Sigmoid colon (tissue), 6 donors: ENCODE measurements at regions not wholly inside any gene's neighbourhood (a gene's known extent, or its start where the extent isn't known, plus 50 kb on each side); places are given as distances from the start of the nearest gene placed in this dataset.

Experiments
- DNase-seq: peaks from one replicate; pipeline ENCODE4 v3.0.0-alpha.2; 2019
- H3K27ac ChIP-seq, 4 donors: fragments of 200-600 bp; sonication (generic); one replicate each; pipeline ENCODE4 v1.5.1; 2016 to 2019; ENCODE audit warnings: mild to moderate bottlenecking in 1 of 4
- H3K27me3 ChIP-seq, 3 donors: fragments of 200-600 bp; sonication (generic); one replicate each; pipeline ENCODE4 v1.5.1; 2019; ENCODE audit warnings: mild to moderate bottlenecking in 1 of 3
- H3K36me3 ChIP-seq, 4 donors: fragments of 200-600 bp; sonication (generic); one replicate each; pipeline ENCODE4 v1.5.1; 2016 to 2019
- H3K4me1 ChIP-seq, 4 donors: fragments of 200-600 bp; sonication (generic); one replicate each; pipeline ENCODE4 v1.5.1; 2017 to 2019
- H3K4me3 ChIP-seq, 4 donors: fragments of 200-600 bp; sonication (generic); one replicate each; pipeline ENCODE4 v1.5.1; 2017 to 2019; ENCODE audit warnings: mild to moderate bottlenecking in 2 of 4, moderate library complexity in 1 of 4
- H3K9me3 ChIP-seq, 4 donors: fragments of 200-600 bp in 3 of 4; sonication (generic) in 3 of 4; one replicate each; pipeline versions ENCODE4 v1.5.1 to v1.6.1; 2013 to 2019
- EP300 ChIP-seq, 4 donors: sonication (generic); formaldehyde crosslinking; IDR thresholded peaks; one replicate each; pipeline ENCODE4 v1.6.1; 2017; ENCODE audit warnings: antibody characterized with exemption in 4 of 4
- POLR2A ChIP-seq, 2 donors: fragments of 450-650 bp; IDR thresholded peaks; one replicate each; pipeline ENCODE4 v1.6.1; 2016; ENCODE audit warnings: antibody characterized with exemption in 2 of 2, mild to moderate bottlenecking in 2 of 2, moderate library complexity in 2 of 2
- POLR2AphosphoS5 ChIP-seq, 4 donors: sonication (generic); formaldehyde crosslinking; IDR thresholded peaks; one replicate each; pipeline ENCODE4 v1.6.1; 2017; ENCODE audit warnings: antibody characterized with exemption in 4 of 4
- WGBS, 2 donors: extraction: QIAGEN DNeasy Blood & Tissue Kit; methylation state at CpG; one replicate each; pipeline ENCODE4 v1.1.7; 2013; 5-methylcytosine and 5-hydroxymethylcytosine counted together
- intact Hi-C: fragments of 100-400 bp; cut with DNase I; formaldehyde crosslinking; loops from one replicate; pipeline ENCODE4 v1.15.1; 2023
- TF ChIP-seq, protein P1 (sequence below), 4 experiments: fragments of 450-650 bp in 3 of 4; fragments of 200-600 bp in 1 of 4; IDR thresholded peaks; one replicate each; pipeline ENCODE4 v1.5.1; 2016 to 2019; ENCODE audit warnings: antibody characterized with exemption in 4 of 4, mild to moderate bottlenecking in 3 of 4, moderate library complexity in 2 of 4
- donor health status: healthy with polysubstance abuse.
- donor health status: healthy.

DNA sequence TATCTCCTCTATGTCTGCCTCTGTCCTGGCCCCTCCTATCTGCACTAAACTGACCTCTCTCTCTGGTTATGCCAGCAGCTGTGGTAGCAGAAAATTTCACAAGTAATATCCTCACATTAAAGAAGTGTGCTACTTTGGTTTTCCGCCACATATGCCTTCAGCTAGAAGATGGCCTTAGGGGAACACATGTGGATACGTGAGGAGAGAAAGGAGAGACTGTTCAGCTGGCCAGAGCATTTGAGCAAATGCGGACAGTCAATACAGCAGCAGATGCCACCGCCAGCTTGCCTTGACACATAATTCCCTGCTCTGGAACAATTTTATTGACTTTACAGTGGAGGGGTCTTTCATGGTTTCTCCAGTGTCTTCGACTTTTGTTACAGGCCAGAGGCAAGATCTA, 434.6 kb downstream of the TAF11L14 start:
- Histone ChIP-seq H3K4me1 (no peaks in the 10 kb centered on the region), H3K9me3 (no peaks in the 10 kb centered on the region), H3K4me3 (no peak overlapping the region), H3K36me3 (no peaks in the 10 kb centered on the region), H3K27me3 (no peaks in the 10 kb centered on the region), H3K27ac (no peak overlapping the region)
- WGBS, 2 donors = 84% methylated on average over 5 of the region's 5 CpGs
- intact Hi-C loops = no loop called here
- DNase-seq = no peak
- TF ChIP-seq POLR2A (IDR thresholded peaks at IDR 0.05) = no peak
- no peak for TF ChIP-seq POLR2AphosphoS5 (IDR thresholded peaks at IDR 0.05)
- TF ChIP-seq EP300 (IDR thresholded peaks at IDR 0.05) = no peak

DNA sequence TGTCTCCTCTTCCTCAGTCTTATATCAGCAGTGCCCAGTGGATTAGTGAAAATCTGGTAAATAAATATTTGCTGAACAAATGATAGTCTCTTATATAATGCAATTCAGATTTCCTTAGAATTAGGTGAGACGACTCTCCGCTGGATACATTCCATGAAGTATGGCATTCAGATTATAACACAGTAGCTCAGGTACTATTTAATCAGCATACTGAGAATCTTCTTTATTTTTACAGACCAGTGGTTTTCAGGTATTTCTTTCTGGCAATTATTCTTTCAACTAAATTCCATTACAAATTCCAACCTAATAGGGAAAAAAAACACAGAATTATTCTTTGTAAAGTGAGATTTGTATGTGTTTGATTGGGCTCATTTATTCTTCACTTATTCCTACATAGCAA, 435.5 kb downstream of the TAF11L14 start:
- DNase-seq = no peak
- Histone ChIP-seq H3K27ac (no peak overlapping the region), H3K9me3 (no peaks in the 10 kb centered on the region), H3K36me3 (no peaks in the 10 kb centered on the region), H3K27me3 (no peaks in the 10 kb centered on the region), H3K4me1 (no peaks in the 10 kb centered on the region), H3K4me3 (no peak overlapping the region)
- intact Hi-C loops = no loop called here
- TF ChIP-seq, protein P1, sequence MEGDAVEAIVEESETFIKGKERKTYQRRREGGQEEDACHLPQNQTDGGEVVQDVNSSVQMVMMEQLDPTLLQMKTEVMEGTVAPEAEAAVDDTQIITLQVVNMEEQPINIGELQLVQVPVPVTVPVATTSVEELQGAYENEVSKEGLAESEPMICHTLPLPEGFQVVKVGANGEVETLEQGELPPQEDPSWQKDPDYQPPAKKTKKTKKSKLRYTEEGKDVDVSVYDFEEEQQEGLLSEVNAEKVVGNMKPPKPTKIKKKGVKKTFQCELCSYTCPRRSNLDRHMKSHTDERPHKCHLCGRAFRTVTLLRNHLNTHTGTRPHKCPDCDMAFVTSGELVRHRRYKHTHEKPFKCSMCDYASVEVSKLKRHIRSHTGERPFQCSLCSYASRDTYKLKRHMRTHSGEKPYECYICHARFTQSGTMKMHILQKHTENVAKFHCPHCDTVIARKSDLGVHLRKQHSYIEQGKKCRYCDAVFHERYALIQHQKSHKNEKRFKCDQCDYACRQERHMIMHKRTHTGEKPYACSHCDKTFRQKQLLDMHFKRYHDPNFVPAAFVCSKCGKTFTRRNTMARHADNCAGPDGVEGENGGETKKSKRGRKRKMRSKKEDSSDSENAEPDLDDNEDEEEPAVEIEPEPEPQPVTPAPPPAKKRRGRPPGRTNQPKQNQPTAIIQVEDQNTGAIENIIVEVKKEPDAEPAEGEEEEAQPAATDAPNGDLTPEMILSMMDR (IDR thresholded peaks at IDR 0.05) = no peak
- TF ChIP-seq POLR2AphosphoS5 (IDR thresholded peaks at IDR 0.05) (no peak), EP300 (IDR thresholded peaks at IDR 0.05) (no peak), POLR2A (IDR thresholded peaks at IDR 0.05) (no peak)
- WGBS, 2 donors = 91 to 95% methylated on average over 2 of the region's 2 CpGs

DNA sequence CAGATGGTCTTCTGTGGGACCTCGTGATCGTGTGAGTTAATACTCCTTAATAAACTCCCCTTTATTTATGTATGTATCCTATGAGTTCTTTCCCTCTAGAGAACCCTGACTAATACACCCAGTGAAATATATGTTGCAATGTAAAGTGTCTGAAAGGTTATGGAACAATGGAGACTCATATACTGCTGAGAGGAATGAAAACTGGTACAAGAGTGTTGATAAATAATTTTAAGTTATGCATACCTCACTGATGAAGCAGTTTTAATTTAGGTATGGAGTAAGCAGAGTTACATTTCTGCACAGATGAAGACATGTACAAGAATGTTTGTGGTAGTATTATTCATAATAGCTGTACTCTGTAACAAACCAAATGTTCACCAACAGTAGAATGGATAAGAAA, 438.3 kb downstream of the TAF11L14 start:
- TF ChIP-seq POLR2AphosphoS5 (IDR thresholded peaks at IDR 0.05) (no peak), EP300 (IDR thresholded peaks at IDR 0.05) (no peak), POLR2A (IDR thresholded peaks at IDR 0.05) (no peak)
- TF ChIP-seq, protein P1 (IDR thresholded peaks at IDR 0.05) = no peak
- Histone ChIP-seq H3K4me3 (no peak overlapping the region), H3K27me3 (no peaks in the 10 kb centered on the region), H3K9me3 (no peaks in the 10 kb centered on the region), H3K4me1 (no peaks in the 10 kb centered on the region), H3K27ac (no peak overlapping the region), H3K36me3 (no peaks in the 10 kb centered on the region)
- intact Hi-C loops = no loop called here
- 75 to 80% methylated on average over 2 of the region's 2 CpGs for WGBS, 2 donors
- DNase-seq = no peak

DNA sequence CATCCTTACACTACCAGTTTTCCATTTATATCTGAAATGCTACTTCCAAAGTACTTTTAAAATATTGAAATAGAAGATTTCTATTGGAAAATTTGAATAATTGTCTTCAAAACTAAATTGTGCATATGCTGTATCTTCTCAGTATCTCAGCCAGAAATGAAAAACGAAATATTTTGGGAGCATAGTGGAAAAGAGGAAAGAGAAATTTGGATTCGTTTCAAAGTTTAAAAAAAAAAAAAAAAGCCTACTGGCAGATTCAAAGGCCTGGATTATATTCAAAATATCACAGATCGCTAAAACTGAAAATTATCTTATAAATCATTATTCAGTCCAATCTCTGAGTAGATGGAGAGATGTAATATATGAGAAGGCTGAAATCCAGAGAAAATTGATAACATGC, 440.7 kb downstream of the TAF11L14 start:
- Histone ChIP-seq H3K27ac (no peak overlapping the region), H3K27me3 (no peaks in the 10 kb centered on the region), H3K4me3 (no peak overlapping the region), H3K36me3 (no peaks in the 10 kb centered on the region), H3K4me1 (no peaks in the 10 kb centered on the region), H3K9me3 (no peaks in the 10 kb centered on the region)
- TF ChIP-seq POLR2A (IDR thresholded peaks at IDR 0.05) (no peak), EP300 (IDR thresholded peaks at IDR 0.05) (no peak), POLR2AphosphoS5 (IDR thresholded peaks at IDR 0.05) (no peak)
- TF ChIP-seq, protein P1 (IDR thresholded peaks at IDR 0.05) = no peak
- intact Hi-C loops = no loop called here
- WGBS, 2 donors = 54 to 71% methylated on average over 3 of the region's 3 CpGs
- DNase-seq = no peak

DNA sequence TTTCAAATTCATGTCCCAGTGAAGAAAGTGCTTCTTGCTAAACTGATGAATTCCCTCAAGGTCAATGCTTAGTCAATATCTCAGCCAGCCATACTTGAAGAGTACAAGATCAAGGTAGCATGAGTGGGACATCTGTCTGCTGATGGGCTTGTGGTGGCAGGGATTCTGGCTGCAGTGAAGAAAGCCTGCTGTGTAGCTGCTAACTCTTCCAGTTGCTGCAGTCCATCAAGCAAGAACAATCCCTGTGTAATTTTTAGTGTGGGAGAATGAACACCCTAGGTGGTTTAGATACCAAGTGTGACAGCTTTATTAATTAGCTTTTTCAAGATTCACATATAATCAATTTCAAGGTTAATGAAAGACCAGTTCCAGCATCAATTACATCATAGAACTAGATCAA, 443.9 kb downstream of the TAF11L14 start:
- no peaks in the 10 kb centered on the region for H3K36me3 ChIP-seq
- intact Hi-C loops = no loop called here
- no peaks in the 10 kb centered on the region for H3K9me3 ChIP-seq
- no peak overlapping the region for H3K27ac ChIP-seq
- no peak for DNase-seq
- no peak overlapping the region for H3K4me3 ChIP-seq
- no peaks in the 10 kb centered on the region for H3K4me1 ChIP-seq
- TF ChIP-seq, protein P1 (IDR thresholded peaks at IDR 0.05) = no peak
- TF ChIP-seq POLR2AphosphoS5 (IDR thresholded peaks at IDR 0.05) = no peak
- H3K27me3 ChIP-seq = no peaks in the 10 kb centered on the region
